NOMO-1 treated with dmso at 0.1 percent for 144 hours (cell line): ENCODE measurements at regions not wholly inside any gene's neighbourhood (a gene's known extent, or its start where the extent isn't known, plus 50 kb on each side); places are given as distances from the start of the nearest gene placed in this dataset.

Experiments used
- DNase-seq: peaks from one replicate; lab custom pipeline; 2025; ENCODE audit not compliant: unreplicated experiment; lab: John Stamatoyannopoulos, UW

DNA sequence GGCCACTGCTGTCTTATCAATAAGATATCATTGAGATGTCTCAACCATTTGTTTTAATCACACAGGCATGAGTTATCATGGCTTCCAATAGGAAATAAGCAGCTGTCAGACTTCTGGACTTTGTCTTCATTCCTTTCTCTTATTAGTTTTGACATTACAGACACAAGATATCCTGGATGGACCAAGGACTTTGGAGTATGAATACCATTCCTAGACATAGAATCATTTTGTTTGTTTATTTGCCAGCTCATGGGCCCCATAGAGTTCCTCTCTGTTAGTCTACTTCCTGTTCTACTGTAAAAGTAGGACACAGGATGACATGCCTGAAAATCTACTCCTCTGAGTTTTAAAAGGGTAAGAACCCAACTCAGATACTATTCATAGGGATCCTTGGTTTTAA lies 77.7 kb upstream of the KCNJ16 start:
- DNase-seq = no peak

DNA sequence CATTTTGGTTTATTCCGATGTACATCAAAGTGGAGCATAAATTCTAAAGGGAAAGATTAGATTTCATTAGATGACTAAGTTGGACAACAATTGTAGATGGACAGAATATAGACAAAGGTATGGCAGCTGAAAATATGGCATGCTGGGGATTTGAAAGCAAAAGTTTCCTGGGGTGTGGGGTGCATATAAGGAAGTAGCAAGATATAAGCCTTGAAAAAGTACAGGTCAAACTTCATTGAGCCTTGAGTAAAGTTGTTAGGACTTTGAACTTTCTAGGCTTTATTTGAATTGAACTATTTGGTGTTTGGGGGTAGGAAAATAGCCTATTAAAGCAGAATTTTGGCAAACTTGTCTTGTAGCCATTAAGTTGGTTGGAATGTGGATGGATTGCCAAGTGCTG lies 75.8 kb upstream of the KCNJ16 start:
- DNase-seq = no peak

DNA sequence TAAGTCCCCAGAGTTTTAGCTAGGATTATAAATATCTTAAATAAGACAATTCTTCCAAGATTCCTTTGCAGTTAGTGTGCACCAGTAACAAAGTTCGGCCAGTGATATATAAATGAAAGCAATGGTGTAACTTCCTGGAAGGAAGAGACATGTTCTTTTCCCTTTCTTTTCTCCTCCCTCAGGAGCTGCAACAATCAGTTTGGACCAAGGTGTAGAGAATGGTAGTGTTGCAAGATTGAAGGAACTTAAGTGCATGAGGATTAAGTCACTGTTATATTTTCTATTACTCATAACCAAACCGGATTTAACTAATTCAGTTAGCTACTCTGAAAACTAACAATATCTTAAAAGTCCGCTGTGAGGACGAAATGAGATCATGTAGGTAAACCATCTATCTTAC lies 68.9 kb upstream of the KCNJ16 start:
- DNase-seq = no peak

DNA sequence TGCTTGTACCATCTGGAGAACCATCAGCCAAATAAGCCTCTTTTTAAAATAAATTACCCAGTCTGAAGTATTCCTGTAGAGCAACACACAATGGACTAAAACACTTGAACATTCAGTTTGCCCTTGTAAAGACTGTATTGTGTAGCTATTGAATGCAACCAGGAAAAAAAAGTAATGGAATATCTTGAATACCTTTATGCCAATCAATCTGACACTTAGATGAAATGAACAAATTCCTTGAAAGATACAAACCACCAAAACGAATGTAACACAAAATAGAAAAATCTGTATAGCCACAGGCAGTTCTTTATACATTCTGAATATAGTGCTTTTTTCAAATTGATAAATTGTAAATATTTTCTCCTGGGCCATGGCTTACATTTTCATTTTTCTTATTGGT lies 63.3 kb upstream of the KCNJ16 start:
- no peak for DNase-seq

DNA sequence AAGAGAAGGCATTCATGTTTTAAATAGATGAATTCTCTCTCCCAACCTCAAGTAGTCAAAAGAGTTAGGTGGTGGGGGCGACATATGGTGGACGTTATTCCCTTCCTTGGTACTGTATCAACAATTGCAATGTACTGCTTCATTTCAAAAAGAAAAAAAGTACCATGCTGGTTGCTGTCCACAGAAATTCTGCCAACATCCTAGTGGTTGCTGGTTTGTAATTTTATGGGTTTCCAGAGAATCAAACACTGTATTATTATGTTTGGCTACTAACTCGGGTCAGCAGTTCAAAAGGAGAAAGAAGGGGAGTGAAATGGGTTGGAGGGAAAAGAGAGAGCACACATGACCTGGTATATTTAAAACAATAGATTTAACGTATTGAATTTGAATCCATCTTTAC lies 61.1 kb upstream of the KCNJ16 start:
- no peak for DNase-seq

- no peak for DNase-seq
These were observed 57.9 kb upstream of the KCNJ16 start for GRCh38 chr17:70017112-70017511.

DNA sequence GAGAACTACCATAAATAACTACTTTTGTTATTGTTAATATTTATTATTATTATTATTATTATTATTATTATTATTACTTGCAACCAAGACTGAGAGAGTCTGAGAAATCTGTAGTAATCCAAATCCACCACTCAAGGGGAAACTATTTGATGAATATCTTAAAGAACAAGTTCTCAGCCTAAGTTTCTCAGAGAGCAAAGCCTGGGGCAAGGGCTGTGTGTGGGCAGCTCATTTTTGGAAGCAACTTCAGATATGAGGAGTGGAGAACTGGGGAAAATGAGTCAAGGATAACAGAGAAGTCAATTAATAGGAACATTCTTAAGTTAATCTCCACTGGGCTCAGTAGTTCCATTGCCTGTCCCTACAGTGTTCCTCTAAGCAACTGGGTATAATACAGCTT lies 57.1 kb upstream of the KCNJ16 start:
- DNase-seq = no peak

DNA sequence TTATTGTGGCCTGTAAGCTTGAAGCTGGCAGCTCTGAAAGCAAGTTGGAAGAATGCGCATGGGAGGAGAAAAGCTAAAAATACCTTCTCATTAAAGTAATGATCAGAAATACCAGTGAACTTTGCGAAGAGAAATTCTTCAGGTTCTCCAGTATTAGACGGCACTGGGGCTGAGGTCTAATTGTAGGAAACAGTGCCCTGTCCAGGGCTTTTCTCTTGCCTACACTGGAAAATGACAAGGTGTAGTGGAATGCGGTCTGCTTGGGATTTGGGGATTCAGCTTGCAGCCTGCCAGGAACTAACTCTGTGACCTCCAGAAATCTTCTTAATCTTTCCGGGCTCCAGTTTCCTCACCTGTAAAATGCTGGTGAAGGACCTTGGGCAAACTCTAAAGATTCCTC lies 53.3 kb upstream of the KCNJ16 start:
- no peak for DNase-seq

DNA sequence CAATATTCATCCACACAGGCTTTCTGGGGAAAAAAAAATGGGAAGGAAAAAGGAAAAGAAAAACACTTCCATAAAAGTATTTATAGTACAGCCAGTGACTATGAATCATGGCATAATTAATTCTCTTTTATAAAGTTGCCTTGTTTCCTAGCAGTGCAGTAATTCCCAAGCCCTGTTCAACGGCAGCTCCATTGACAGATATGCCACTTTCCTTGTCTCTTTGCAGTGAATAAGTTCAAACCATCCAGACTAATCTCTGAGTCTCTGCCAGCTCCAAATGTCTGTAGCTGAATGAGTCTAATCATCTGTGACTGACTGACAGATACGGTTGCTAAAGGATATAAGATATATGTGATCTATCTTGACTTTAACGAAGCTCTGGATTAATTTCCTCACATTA lies 52.9 kb upstream of the KCNJ16 start:
- no peak for DNase-seq

DNA sequence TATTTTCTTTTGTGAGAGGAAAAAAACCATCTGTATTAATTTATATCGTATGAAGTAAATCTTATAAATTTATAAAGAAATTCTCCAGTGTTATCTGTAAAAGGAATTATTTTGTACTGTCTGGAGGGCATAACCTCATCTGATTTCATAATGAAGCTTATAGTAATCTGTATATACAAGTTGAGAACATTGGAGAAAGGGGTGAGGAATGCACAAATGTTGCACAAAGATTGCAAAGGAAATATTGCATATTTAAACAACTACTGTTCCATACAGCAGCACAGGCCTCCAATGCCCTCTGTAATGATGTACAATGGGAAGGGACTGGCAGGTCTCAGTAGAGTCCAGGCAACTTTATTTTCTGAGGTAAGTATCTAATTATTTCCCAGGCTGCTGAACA lies 50.8 kb upstream of the KCNJ16 start:
- no peak for DNase-seq
